AG10803 (cell line): ENCODE measurements at regions not wholly inside any gene's neighbourhood (a gene's known extent, or its start where the extent isn't known, plus 50 kb on each side); places are given as distances from the start of the nearest gene placed in this dataset.

Experiments
- DNase-seq: peaks from one replicate; pipeline ENCODE4 v3.0.0; 2010; ENCODE audit warnings: low read depth
- H3K4me3 ChIP-seq: 2 replicates; pipeline ENCODE4 v1.5.1; 2011; ENCODE audit warnings: mild to moderate bottlenecking, low read length, control low read depth
- TF ChIP-seq, protein P1 (sequence below): conservative IDR thresholded peaks from 2 replicates; pipeline ENCODE4 v1.5.1; 2011; ENCODE audit warnings: mild to moderate bottlenecking, low read length, control low read depth, inconsistent platforms

DNA sequence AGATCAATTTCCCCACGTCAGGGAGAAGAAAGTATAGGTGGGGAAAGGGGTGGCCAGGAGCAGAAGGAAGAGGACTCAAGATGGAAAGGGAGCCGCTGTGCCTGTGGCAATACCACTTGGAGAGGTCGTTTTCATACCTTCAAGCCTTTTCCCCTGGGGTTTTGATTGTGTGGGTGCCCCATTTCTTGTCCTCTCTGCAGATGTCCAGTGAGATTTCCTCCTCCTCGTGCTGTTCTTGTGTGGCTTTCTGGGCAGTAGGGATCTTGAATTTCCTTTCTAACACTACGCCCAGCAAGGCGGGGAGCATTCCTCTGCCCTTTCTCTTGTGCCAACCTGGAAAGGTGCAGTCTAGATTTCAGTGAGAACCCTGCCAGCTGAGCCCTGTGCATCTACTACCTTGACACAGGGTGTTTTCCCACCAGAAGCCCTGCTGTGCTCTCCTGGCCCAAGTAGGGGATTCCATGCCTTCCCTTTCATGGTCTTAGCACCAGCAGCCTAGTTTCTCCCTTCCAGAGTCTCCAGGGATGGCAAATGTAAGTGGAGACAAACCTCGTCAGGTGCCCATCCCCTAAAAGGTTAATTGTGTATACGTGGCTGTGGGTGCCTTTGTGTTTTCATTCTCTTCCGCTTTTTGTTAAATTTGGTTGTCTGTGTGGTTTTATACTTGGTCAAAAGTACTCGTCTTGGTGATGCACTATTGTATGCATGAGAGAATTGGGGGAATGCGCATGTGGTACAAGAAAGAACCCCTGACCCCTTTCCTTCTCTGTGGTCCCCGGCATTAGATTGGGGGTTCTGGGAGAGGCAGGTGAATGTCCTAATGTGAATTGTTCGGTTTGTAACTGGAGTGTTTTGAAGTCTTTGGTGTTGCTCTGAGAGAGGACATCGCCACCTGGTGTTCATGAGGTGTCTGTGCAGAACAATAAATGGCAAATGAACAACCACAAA lies 71.4 kb upstream of the MPEG1 start:
- DNase-seq = peak; percentile 46

DNA sequence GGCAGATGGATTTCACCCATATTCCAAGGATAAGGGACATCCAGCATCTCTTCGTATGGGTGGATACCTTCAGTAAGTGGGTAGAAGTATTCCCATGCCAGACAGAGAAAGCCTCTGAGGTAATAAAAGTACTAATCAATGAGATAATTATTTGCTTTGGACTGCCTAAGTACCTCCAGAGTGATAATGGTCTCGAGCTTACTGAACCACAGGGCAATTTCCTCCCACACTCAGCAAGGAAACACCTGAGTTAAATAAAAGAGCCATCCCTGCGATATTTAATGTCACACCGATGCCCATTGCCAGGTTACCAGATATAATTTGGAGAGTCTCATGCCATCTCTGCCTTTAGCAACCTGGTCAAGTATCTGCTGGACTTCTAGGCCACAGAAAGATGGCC lies 70.6 kb upstream of the MPEG1 start:
- no peak for DNase-seq
- TF ChIP-seq, protein P1, sequence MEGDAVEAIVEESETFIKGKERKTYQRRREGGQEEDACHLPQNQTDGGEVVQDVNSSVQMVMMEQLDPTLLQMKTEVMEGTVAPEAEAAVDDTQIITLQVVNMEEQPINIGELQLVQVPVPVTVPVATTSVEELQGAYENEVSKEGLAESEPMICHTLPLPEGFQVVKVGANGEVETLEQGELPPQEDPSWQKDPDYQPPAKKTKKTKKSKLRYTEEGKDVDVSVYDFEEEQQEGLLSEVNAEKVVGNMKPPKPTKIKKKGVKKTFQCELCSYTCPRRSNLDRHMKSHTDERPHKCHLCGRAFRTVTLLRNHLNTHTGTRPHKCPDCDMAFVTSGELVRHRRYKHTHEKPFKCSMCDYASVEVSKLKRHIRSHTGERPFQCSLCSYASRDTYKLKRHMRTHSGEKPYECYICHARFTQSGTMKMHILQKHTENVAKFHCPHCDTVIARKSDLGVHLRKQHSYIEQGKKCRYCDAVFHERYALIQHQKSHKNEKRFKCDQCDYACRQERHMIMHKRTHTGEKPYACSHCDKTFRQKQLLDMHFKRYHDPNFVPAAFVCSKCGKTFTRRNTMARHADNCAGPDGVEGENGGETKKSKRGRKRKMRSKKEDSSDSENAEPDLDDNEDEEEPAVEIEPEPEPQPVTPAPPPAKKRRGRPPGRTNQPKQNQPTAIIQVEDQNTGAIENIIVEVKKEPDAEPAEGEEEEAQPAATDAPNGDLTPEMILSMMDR = no peak
- no peak overlapping the region for H3K4me3 ChIP-seq

More for the DNA sequence above, 71.4 kb upstream of the MPEG1 start:
- no peak overlapping the region for H3K4me3 ChIP-seq
- TF ChIP-seq, protein P1 = peak; percentile 90

DNA sequence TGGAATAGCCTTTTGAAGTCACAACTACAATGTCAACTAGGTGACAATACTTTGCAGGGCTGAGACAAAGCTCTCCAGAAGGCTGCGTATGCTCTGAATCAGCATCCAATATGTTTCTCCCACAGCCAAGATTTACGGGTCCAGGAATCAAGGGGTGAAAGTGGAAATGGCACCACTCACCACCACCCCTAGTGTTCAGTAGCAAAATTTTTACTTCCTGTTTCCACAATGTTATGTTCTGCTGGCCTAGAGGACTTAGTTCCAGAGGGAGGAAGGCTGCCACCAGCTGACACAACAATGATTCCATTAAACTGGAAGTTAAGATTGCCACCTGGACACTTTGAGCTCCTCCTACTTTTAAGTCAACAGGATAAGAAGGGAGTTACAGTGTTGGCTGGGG lies 68.5 kb upstream of the MPEG1 start:
- TF ChIP-seq, protein P1 = no peak
- H3K4me3 ChIP-seq = no peak overlapping the region
- no peak for DNase-seq

DNA sequence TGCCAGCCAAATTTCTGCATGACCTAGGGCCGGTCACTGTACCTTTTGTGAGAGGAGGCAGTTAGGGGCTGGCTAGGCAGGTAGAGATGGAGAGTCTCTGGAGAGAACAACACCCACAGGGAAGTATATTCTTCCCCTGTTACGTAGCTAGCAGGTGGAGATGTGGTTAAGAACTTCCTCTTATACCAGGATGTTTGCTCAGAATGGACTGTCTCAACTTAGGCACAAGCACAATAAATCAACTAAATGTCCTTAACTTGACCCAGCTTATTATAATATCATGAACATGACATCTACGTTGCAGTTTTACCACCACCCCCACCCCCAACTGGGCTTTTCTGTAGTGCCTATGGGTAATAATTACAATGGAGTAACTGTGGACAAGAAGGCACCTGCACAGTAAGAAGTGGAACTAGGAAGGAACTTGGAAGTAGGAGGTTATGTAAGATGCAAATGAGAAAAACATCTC lies 60.7 kb upstream of the MPEG1 start:
- no peak for DNase-seq
- TF ChIP-seq, protein P1 = no peak
- no peak overlapping the region for H3K4me3 ChIP-seq

DNA sequence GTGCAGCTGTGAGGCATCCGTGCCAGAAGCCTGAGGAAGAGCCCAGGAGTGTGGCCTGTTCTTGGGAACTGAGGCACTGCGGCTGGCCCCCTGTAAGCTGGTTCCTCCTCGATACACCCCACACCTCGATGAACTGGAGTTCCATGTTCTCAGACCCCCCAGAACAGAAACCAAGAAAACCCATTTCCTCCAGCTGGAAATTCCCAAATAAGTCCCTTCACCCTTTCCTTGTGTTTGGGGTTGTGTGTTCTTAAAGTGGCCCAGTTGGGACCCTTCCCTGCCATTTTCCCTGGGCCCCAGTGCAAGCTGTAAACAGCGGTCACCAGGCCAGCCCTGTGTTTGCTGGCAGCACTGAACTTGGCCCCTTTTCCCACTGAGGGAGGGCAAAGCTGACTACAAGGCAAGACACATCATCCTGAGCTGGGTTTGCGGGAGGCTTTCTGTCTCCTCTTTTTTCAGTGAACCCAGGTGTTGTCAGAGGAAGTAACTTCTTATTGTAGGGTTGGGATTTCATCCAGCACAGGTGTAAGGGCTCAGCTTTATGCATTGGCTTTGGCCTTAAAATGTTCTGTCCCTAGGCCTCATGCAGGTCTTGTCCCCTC lies 60.1 kb upstream of the MPEG1 start:
- TF ChIP-seq, protein P1 = no peak
- DNase-seq = no peak
- no peak overlapping the region for H3K4me3 ChIP-seq

DNA sequence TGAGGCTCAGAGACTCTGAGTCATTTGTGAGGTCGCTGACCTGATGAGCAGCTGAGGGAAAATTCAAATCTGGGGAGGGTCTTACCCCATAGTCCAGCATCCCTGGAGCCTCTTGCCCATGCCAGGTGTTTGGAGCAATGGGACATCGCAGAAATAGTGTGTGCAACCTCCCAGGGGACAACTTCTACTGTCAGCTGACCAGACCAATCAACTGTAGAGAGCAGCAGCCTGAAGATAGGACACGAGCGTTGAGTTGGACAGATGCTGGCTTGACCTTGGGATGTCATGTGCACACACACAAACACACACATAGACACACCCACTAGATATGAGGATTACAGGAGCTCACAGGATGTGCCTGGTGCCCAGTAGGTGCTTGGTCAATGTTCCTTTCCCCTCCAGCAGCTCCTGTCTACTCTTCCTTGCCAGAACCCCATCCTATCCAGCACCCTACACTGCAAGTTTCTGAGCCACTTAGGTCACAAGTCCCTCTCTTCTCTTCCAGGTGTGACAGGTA lies 59.1 kb upstream of the MPEG1 start:
- DNase-seq = no peak
- TF ChIP-seq, protein P1 = no peak
- H3K4me3 ChIP-seq = no peak overlapping the region
